ENCODE measurements at regions not wholly inside any gene's neighbourhood (a gene's known extent, or its start where the extent isn't known, plus 50 kb on each side); places are given as distances from the start of the nearest gene placed in this dataset.

- TF ChIP-seq, protein P1, sequence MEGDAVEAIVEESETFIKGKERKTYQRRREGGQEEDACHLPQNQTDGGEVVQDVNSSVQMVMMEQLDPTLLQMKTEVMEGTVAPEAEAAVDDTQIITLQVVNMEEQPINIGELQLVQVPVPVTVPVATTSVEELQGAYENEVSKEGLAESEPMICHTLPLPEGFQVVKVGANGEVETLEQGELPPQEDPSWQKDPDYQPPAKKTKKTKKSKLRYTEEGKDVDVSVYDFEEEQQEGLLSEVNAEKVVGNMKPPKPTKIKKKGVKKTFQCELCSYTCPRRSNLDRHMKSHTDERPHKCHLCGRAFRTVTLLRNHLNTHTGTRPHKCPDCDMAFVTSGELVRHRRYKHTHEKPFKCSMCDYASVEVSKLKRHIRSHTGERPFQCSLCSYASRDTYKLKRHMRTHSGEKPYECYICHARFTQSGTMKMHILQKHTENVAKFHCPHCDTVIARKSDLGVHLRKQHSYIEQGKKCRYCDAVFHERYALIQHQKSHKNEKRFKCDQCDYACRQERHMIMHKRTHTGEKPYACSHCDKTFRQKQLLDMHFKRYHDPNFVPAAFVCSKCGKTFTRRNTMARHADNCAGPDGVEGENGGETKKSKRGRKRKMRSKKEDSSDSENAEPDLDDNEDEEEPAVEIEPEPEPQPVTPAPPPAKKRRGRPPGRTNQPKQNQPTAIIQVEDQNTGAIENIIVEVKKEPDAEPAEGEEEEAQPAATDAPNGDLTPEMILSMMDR (IDR thresholded peaks at IDR 0.05; ENCODE audit: insufficient read depth, low read depth, low read length), result no peak
- TF ChIP-seq EZH2 (IDR thresholded peaks at IDR 0.05; ENCODE audit: insufficient read depth, low read length), result no peak
Measured at GRCh38 chr13:39895254-39895653, 239.8 kb downstream of the COG6 start.

Measured in astrocyte (in vitro differentiated cells and primary cell).